NT2/D1 (cell line): ENCODE measurements at regions not wholly inside any gene's neighbourhood (a gene's known extent, or its start where the extent isn't known, plus 50 kb on each side); places are given as distances from the start of the nearest gene placed in this dataset.
"Not testable (repeated sequence)": the region's sequence is repeated elsewhere in the genome, so short reads cannot be mapped to it uniquely, and the experiment has no call there.

Source experiments
- DNase-seq: peaks from one replicate; pipeline ENCODE4 v3.0.0-alpha.2; 2011; ENCODE audit warnings: low read depth, low spot score
- H3K27me3 ChIP-seq: 2 replicates; pipeline ENCODE4 v1.6.0; 2011; ENCODE audit warnings: mild to moderate bottlenecking; ENCODE audit not compliant: insufficient read length, insufficient read depth
- H3K36me3 ChIP-seq: 2 replicates; pipeline ENCODE4 v1.6.1; 2011; ENCODE audit warnings: mild to moderate bottlenecking, low read length, mixed read lengths; ENCODE audit not compliant: insufficient read depth, insufficient read length
- H3K4me1 ChIP-seq: 2 replicates; pipeline ENCODE4 v1.5.1; 2011; ENCODE audit not compliant: insufficient read depth, insufficient read length
- H3K4me3 ChIP-seq: 2 replicates; pipeline ENCODE4 v1.5.1; 2011; ENCODE audit warnings: low read depth; ENCODE audit not compliant: insufficient read length
- H3K9ac ChIP-seq: 2 replicates; pipeline ENCODE4 v1.6.0; 2011; ENCODE audit warnings: low read depth; ENCODE audit not compliant: insufficient read length
- H3K9me3 ChIP-seq: 2 replicates; pipeline ENCODE4 v1.5.1; 2011; ENCODE audit warnings: mild to moderate bottlenecking, low read length; ENCODE audit not compliant: insufficient read depth
- SUZ12 ChIP-seq: IDR thresholded peaks from 2 replicates; pipeline ENCODE4 v1.6.1; 2011; ENCODE audit not compliant: insufficient read length, insufficient read depth; ENCODE audit errors: extremely low read depth
- YY1 ChIP-seq: IDR thresholded peaks from 2 replicates; pipeline ENCODE4 v1.6.1; 2011; ENCODE audit not compliant: insufficient read length, insufficient read depth
- ZNF274 ChIP-seq: IDR thresholded peaks from 2 replicates; pipeline ENCODE4 v1.6.1; 2011; ENCODE audit warnings: mild to moderate bottlenecking, low read depth, low read length

DNA sequence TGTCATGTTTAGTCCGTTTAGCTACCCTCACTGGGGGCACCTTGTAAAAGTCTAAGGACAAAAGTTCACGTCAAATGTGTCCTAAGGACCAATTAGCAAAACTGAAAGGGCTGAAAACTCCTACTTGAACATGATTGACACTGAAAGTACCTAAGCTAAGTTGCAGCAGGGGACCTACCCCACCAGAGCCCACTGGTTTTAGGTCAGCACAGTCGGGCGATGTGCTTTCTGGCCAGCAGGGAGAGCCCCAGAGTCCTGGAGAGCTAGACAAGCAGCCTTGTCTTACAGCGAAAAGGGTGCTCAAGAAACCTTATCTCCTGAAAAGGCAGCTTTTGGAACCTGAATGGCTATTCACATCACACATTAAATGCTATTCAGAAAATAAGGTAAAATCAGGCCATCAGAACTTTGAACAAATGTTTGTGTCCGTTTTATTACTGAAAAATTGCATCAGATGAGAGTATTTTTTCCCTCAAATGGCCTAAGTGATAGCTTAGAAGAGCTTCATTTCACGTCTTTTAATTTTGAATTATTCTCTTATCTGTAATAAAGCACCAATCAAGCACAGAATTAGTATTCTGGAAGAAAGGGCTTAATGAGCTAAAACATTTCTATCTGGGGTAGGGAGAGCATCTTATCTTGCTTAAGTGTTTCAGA is 52.2 kb upstream of the MKI67 start:
- no peak overlapping the region for H3K9ac ChIP-seq
- no peak overlapping the region for H3K4me3 ChIP-seq
- peaks cover 27% of the 10 kb centered on the region for H3K9me3 ChIP-seq
- no peaks in the 10 kb centered on the region for H3K27me3 ChIP-seq
- DNase-seq: peak; percentile 49
- H3K36me3 ChIP-seq: no peaks in the 10 kb centered on the region
- no peaks in the 10 kb centered on the region for H3K4me1 ChIP-seq
- TF ChIP-seq SUZ12 (no peak), ZNF274 (no peak), YY1 (no peak)

DNA sequence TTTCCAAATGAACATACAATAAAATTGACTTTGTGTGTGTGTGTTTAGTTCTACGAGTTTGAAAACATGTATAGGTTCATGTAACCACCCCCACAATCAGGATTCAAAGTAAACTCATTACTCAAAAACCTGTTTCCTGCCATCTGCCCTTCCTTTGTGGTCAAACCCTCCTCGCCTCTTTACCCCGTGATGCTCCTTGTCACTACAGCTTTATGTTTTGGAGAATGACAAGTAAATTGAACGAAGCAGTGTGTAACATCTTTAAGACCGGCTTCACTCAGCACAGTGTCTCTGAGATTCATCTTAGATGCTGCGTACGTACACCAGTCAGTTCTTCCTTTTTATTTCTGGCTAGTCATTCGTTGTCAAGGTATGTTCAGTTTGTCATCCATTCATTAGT is 54.6 kb upstream of the MKI67 start:
- Histone ChIP-seq H3K4me1 (peaks cover 3% of the 10 kb centered on the region), H3K9ac (no peak overlapping the region), H3K9me3 (peaks cover 3% of the 10 kb centered on the region), H3K36me3 (no peaks in the 10 kb centered on the region), H3K4me3 (no peak overlapping the region), H3K27me3 (no peaks in the 10 kb centered on the region)
- no peak for DNase-seq
- TF ChIP-seq YY1 (no peak), ZNF274 (no peak), SUZ12 (no peak)

DNA sequence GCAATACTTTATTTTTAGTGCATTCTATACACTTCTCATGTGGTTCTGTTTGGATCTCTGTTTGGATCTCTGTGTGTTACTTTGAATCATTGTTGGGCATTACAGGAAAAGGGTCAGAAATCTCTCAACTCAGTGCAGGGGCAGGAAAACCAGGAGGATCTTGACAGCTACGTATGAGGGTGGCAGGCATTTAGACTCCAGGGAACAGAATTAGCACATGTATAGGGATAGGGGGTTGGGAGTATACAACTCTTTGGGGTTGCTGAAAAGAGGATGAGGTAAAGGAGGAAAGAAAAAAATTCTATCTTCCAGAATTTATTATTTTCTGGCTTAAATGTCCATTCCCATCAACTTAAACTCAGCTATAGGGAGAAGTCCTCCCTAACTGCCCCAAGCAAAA is 59.4 kb upstream of the MKI67 start:
- DNase-seq: peak; percentile 22
- H3K36me3 ChIP-seq: no peaks in the 10 kb centered on the region
- peaks cover 3% of the 10 kb centered on the region for H3K4me1 ChIP-seq
- no peaks in the 10 kb centered on the region for H3K27me3 ChIP-seq
- H3K9me3 ChIP-seq: no peaks in the 10 kb centered on the region
- H3K9ac ChIP-seq: no peak overlapping the region
- no peak for TF ChIP-seq SUZ12
- no peak overlapping the region for H3K4me3 ChIP-seq

GRCh38 chr10:128186959-128187787 is 61.0 kb upstream of the MKI67 start:
- H3K4me3 ChIP-seq: no peak overlapping the region
- TF ChIP-seq SUZ12 (no peak), ZNF274 (no peak), YY1 (no peak)
- H3K9me3 ChIP-seq: no peaks in the 10 kb centered on the region
- H3K9ac ChIP-seq: no peak overlapping the region
- H3K36me3 ChIP-seq: no peaks in the 10 kb centered on the region
- H3K27me3 ChIP-seq: no peaks in the 10 kb centered on the region
- H3K4me1 ChIP-seq: peaks cover 3% of the 10 kb centered on the region
- DNase-seq: no peak

- Histone ChIP-seq H3K9me3 (no peaks in the 10 kb centered on the region), H3K4me3 (no peak overlapping the region), H3K4me1 (peaks cover 3% of the 10 kb centered on the region), H3K36me3 (no peaks in the 10 kb centered on the region), H3K9ac (no peak overlapping the region), H3K27me3 (no peaks in the 10 kb centered on the region)
- TF ChIP-seq ZNF274 (no peak), YY1 (no peak), SUZ12 (no peak)
- no peak for DNase-seq
Observed at GRCh38 chr10:128187788-128188185, 61.6 kb upstream of the MKI67 start.

DNA sequence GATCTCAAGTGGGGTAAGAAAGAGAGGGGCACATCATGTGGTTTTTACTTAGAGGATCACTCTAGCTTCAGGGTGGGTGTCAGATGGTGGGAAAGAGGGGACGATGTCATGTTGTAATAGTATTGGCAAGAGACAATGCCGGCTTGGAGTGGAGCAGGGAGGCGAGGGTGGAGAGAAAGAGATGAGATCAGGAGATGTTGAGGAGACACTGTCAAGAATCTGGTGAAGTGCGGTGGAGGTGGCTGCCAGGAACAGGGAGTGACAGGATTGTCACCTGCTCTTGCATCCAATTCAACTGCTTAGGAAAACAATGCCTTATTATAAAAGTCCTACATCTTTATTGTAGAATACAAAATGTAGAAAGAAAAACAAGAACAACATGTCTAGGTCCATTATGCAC is 63.0 kb upstream of the MKI67 start:
- Histone ChIP-seq H3K4me1 (peaks cover 3% of the 10 kb centered on the region), H3K9ac (no peak overlapping the region), H3K36me3 (no peaks in the 10 kb centered on the region), H3K27me3 (no peaks in the 10 kb centered on the region), H3K9me3 (no peaks in the 10 kb centered on the region), H3K4me3 (no peak overlapping the region)
- no peak for DNase-seq
- TF ChIP-seq YY1 (no peak), SUZ12 (no peak), ZNF274 (no peak)

GRCh38 chr10:128191847-128192246 is 65.6 kb upstream of the MKI67 start:
- H3K27me3 ChIP-seq: no peaks in the 10 kb centered on the region
- DNase-seq: no peak
- no peak for TF ChIP-seq YY1
- no peak for TF ChIP-seq ZNF274
- no peak for TF ChIP-seq SUZ12
- H3K4me1 ChIP-seq: no peaks in the 10 kb centered on the region
- no peaks in the 10 kb centered on the region for H3K9me3 ChIP-seq
- H3K9ac ChIP-seq: no peak overlapping the region
- no peaks in the 10 kb centered on the region for H3K36me3 ChIP-seq
- no peak overlapping the region for H3K4me3 ChIP-seq

GRCh38 chr10:128201826-128202225 is 75.6 kb upstream of the MKI67 start:
- not testable (repeated sequence) for H3K9ac ChIP-seq, H3K27me3 ChIP-seq, H3K4me3 ChIP-seq, H3K4me1 ChIP-seq, DNase-seq, H3K36me3 ChIP-seq
- peaks cover 53% of the 10 kb centered on the region for H3K9me3 ChIP-seq
